B cell (primary cell): ENCODE measurements at regions not wholly inside any gene's neighbourhood (a gene's known extent, or its start where the extent isn't known, plus 50 kb on each side); places are given as distances from the start of the nearest gene placed in this dataset.

Source experiments
- ATAC-seq: fragments of 200-7000 bp; cut with Tn5 transposase; one replicate; pipeline ENCODE4 v1.10.0; 2021; ENCODE audit warnings: low read depth, mild to moderate bottlenecking, moderate number of reproducible peaks, moderate library complexity
- CTCF ChIA-PET: fragments of 350-600 bp; sonication (Branson Sonifier 250); formaldehyde crosslinking; loops from one replicate; lab custom pipeline; 2021; ENCODE audit warnings: antibody characterized with exemption, inconsistent platforms; lab: Charles Lee
- POLR2A ChIA-PET: fragments of 350-600 bp; sonication (Branson Sonifier 250); formaldehyde crosslinking; loops from one replicate; lab custom pipeline; 2021; ENCODE audit warnings: antibody characterized with exemption; lab: Charles Lee
- DNase-seq: peaks from one replicate; pipeline ENCODE4 v3.0.0; 2013
- H2AFZ ChIP-seq: 2 replicates; pipeline ENCODE4 v1.6.1; 2012; ENCODE audit warnings: mild to moderate bottlenecking, low read depth, low read length; ENCODE audit not compliant: insufficient read depth, poor library complexity, severe bottlenecking
- H3K27ac ChIP-seq, 2 donors: 1 replicate in 1 of 2; 2 replicates in 1 of 2; pipeline ENCODE4 v1.5.1; 2012 to 2013; ENCODE audit warnings: low read length in 2 of 2, mild to moderate bottlenecking in 2 of 2, moderate library complexity in 1 of 2
- H3K27me3 ChIP-seq, 4 experiments: fragments of 200-600 bp in 1 of 4; sonication (generic) in 1 of 4; replicated peaks in 1 of 4; 1 replicate in 2 of 4; 2 replicates in 2 of 4; pipeline versions ENCODE4 v1.6.1 to v1.7.0; 2013 to 2016; ENCODE audit warnings: low read length in 3 of 4, mild to moderate bottlenecking in 2 of 4, mixed read lengths in 1 of 4, moderate library complexity in 1 of 4; ENCODE audit not compliant: insufficient read depth in 4 of 4, control insufficient read depth in 3 of 4; ENCODE audit errors: control extremely low read depth in 1 of 4
- H3K36me3 ChIP-seq, 2 experiments: replicated peaks in 1 of 2; 1 replicate in 1 of 2; 2 replicates in 1 of 2; pipeline versions ENCODE4 v1.6.1 to v1.7.1; 2013; ENCODE audit warnings: low read length in 1 of 2; ENCODE audit not compliant: insufficient read depth in 2 of 2, control insufficient read depth in 1 of 2; ENCODE audit errors: control extremely low read depth in 1 of 2, extremely low read depth in 1 of 2
- H3K4me1 ChIP-seq, 2 donors: fragments of 200-600 bp in 1 of 2; sonication (generic) in 1 of 2; 1 replicate in 1 of 2; 2 replicates in 1 of 2; pipeline versions ENCODE4 v1.5.1 to v1.6.1; 2013 to 2017; ENCODE audit warnings: low read length in 2 of 2; ENCODE audit not compliant: control insufficient read depth in 2 of 2, insufficient read depth in 2 of 2
- H3K4me2 ChIP-seq: replicated peaks from 2 replicates; pipeline ENCODE3; 2012; ENCODE audit warnings: mild to moderate bottlenecking, low read depth, low read length; ENCODE audit not compliant: poor library complexity, severe bottlenecking
- H3K4me3 ChIP-seq, 5 experiments: fragments of 200-600 bp in 1 of 5; sonication (generic) in 1 of 5; 1 replicate in 3 of 5; 2 replicates in 2 of 5; pipeline versions ENCODE4 v1.5.1 to v1.7.0; 2011 to 2016; ENCODE audit warnings: low read length in 4 of 5, mild to moderate bottlenecking in 4 of 5, low read depth in 2 of 5, control low read depth in 1 of 5, moderate library complexity in 1 of 5; ENCODE audit not compliant: insufficient read depth in 1 of 5; ENCODE audit errors: control extremely low read depth in 1 of 5, extremely low read depth in 1 of 5
- H3K79me2 ChIP-seq: fragments of 200-600 bp; sonication (generic); one replicate; pipeline ENCODE4 v1.6.0; 2016; ENCODE audit warnings: low read length; ENCODE audit not compliant: control insufficient read depth, insufficient read depth
- H3K9ac ChIP-seq: fragments of 200-600 bp; sonication (generic); 2 replicates; pipeline ENCODE4 v1.6.1; 2017; ENCODE audit warnings: mild to moderate bottlenecking, low read length, moderate library complexity
- H3K9me3 ChIP-seq, 3 donors: one replicate each; pipeline versions ENCODE4 v1.6.1 to v1.7.1; 2013; ENCODE audit warnings: low read length in 2 of 3; ENCODE audit not compliant: control insufficient read depth in 2 of 3, insufficient read depth in 1 of 3; ENCODE audit errors: control extremely low read depth in 1 of 3
- H4K20me1 ChIP-seq: 2 replicates; pipeline ENCODE4 v1.6.0; 2012; ENCODE audit warnings: mild to moderate bottlenecking, low read length; ENCODE audit not compliant: insufficient read depth, control insufficient read depth, poor library complexity, severe bottlenecking
- H3K27ac Mint-ChIP-seq: one replicate; pipeline ENCODE4 v1.8.0; 2021; ENCODE audit warnings: mixed read lengths
- H3K27me3 Mint-ChIP-seq: one replicate; pipeline ENCODE4 v1.8.0; 2021; ENCODE audit warnings: mixed read lengths
- H3K4me1 Mint-ChIP-seq: one replicate; pipeline ENCODE4 v1.8.0; 2021; ENCODE audit warnings: mixed read lengths
- H3K4me3 Mint-ChIP-seq: one replicate; pipeline ENCODE4 v1.8.0; 2021; ENCODE audit warnings: mixed read lengths
- H3K9me3 Mint-ChIP-seq: one replicate; pipeline ENCODE4 v1.8.0; 2022; ENCODE audit warnings: mixed read lengths; ENCODE audit not compliant: insufficient read depth
- EZH2 ChIP-seq: IDR thresholded peaks from 2 replicates; pipeline ENCODE4 v1.6.1; 2012; ENCODE audit warnings: borderline replicate concordance, low read depth, mild to moderate bottlenecking, moderate library complexity, low read length; ENCODE audit not compliant: insufficient read depth, poor library complexity, severe bottlenecking
- WGBS: methylation state at CpG from one replicate; pipeline ENCODE4 v1.1.5; 2013; ENCODE audit warnings: missing lambda C conversion rate; ENCODE audit not compliant: insufficient coverage; 5-methylcytosine and 5-hydroxymethylcytosine counted together
- intact Hi-C: fragments of 100-400 bp; cut with micrococcal nuclease; formaldehyde crosslinking; loops from one replicate; pipeline ENCODE4 v1.10.0; 2022
- TF ChIP-seq, protein P1 (sequence below): fragments of 200-600 bp; IDR thresholded peaks from one replicate; pipeline ENCODE4 v1.8.0; 2022; ENCODE audit warnings: antibody characterized with exemption, mild to moderate bottlenecking

DNA sequence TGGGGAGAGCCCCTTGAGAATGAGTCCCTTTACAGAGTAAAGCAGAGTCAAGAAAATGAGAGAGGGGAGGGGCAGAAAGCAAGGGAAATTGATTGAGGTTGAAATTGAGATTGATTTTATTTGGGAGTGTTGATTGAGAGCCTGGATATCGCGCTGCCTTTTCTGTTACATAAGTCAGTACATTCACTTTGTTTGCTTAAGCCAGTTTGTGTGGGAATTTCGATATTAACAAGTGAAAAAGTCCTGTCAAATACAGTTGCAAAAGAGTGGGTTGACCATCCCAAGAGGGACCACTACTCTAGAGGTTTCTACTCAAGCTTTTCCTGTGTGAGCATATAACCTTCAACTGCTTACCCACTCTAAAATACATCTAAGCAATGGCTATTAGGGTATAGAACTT lies 331.4 kb upstream of the AZI2 start:
- ChIA-PET POLR2A (no interaction called here), CTCF (no interaction called here)
- H3K4me1 ChIP-seq, result no peaks in the 10 kb centered on the region
- no peaks in the 10 kb centered on the region for H3K4me1 Mint-ChIP-seq
- peaks cover 3% of the 10 kb centered on the region for H3K9me3 Mint-ChIP-seq
- DNase-seq, result no peak
- H3K27ac ChIP-seq, result no peak overlapping the region
- intact Hi-C loops, result no loop called here
- H3K4me3 Mint-ChIP-seq, result no peak overlapping the region
- H3K9me3 ChIP-seq, result peaks cover 0 to 7% (median 0%) of the 10 kb centered on the region in 3 donors
- H3K4me2 ChIP-seq, result no peak overlapping the region
- H3K9ac ChIP-seq, result no peak overlapping the region
- ATAC-seq, result no peak
- H3K27ac Mint-ChIP-seq, result no peak overlapping the region
- H3K27me3 Mint-ChIP-seq, result no peaks in the 10 kb centered on the region
- no peaks in the 10 kb centered on the region for H3K27me3 ChIP-seq
- no peak overlapping the region for H2AFZ ChIP-seq
- H4K20me1 ChIP-seq, result no peaks in the 10 kb centered on the region
- WGBS, result no CpG with 5 or more reads among the region's 3 CpGs
- no peak for TF ChIP-seq EZH2
- TF ChIP-seq, protein P1, sequence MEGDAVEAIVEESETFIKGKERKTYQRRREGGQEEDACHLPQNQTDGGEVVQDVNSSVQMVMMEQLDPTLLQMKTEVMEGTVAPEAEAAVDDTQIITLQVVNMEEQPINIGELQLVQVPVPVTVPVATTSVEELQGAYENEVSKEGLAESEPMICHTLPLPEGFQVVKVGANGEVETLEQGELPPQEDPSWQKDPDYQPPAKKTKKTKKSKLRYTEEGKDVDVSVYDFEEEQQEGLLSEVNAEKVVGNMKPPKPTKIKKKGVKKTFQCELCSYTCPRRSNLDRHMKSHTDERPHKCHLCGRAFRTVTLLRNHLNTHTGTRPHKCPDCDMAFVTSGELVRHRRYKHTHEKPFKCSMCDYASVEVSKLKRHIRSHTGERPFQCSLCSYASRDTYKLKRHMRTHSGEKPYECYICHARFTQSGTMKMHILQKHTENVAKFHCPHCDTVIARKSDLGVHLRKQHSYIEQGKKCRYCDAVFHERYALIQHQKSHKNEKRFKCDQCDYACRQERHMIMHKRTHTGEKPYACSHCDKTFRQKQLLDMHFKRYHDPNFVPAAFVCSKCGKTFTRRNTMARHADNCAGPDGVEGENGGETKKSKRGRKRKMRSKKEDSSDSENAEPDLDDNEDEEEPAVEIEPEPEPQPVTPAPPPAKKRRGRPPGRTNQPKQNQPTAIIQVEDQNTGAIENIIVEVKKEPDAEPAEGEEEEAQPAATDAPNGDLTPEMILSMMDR, result no peak
- H3K36me3 ChIP-seq, result no peaks in the 10 kb centered on the region
- no peak overlapping the region for H3K4me3 ChIP-seq
- no peaks in the 10 kb centered on the region for H3K79me2 ChIP-seq

DNA sequence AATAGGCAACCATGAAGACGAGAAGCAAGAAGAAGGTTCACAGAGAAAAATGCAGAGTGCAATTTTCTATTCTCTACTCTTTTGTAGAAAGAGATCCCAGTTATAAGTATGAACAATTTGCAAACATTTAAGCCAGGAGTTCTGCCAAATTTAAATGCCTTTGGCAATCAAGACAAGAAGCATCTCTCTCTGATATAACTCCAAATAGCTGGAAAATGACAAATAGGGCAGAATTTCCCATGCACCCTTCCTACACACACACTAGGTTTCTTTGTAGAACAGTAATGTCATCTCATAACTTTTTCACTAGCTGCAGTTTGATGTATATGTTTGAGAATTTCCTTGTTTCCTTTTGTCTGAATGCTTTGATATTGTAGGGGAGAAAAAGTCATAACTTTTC lies 333.5 kb upstream of the AZI2 start:
- Histone ChIP-seq H3K9me3 (peaks cover 0 to 7% (median 0%) of the 10 kb centered on the region in 3 donors), H3K9ac (no peak overlapping the region), H3K4me1 (no peaks in the 10 kb centered on the region), H2AFZ (no peak overlapping the region), H3K79me2 (no peaks in the 10 kb centered on the region), H3K27ac (no peak overlapping the region), H3K4me2 (no peak overlapping the region), H3K36me3 (no peaks in the 10 kb centered on the region), H4K20me1 (no peaks in the 10 kb centered on the region), H3K27me3 (no peaks in the 10 kb centered on the region), H3K4me3 (no peak overlapping the region)
- ChIA-PET POLR2A (no interaction called here), CTCF (no interaction called here)
- Mint-ChIP-seq H3K4me3 (no peak overlapping the region), H3K4me1 (no peaks in the 10 kb centered on the region), H3K27me3 (no peaks in the 10 kb centered on the region), H3K9me3 (peaks cover 3% of the 10 kb centered on the region), H3K27ac (no peak overlapping the region)
- intact Hi-C loops, result no loop called here
- ATAC-seq, result no peak
- no CpG with 5 or more reads among the region's 1 CpG for WGBS
- no peak for TF ChIP-seq EZH2
- TF ChIP-seq, protein P1, result no peak
- DNase-seq, result no peak
